Activated T-helper 17 cell treated with anti-CD3 and anti-CD28 coated beads, Interleukin-2, amount 50 U/mL, for 72 hours (primary cell): ENCODE measurements at regions not wholly inside any gene's neighbourhood (a gene's known extent, or its start where the extent isn't known, plus 50 kb on each side); places are given as distances from the start of the nearest gene placed in this dataset.
"Not testable (repeated sequence)": the region's sequence is repeated elsewhere in the genome, so short reads cannot be mapped to it uniquely, and the experiment has no call there.

Experiments used
- ATAC-seq: fragments of 150-1000 bp; cut with Tn5 transposase; replicated peaks from 2 replicates; pipeline ENCODE4 v1.10.0; 2021; ENCODE audit warnings: mild to moderate bottlenecking, moderate library complexity
- H3K27ac Mint-ChIP-seq: one replicate; pipeline ENCODE4 v1.8.0; 2022; ENCODE audit warnings: mixed read lengths
- H3K27me3 Mint-ChIP-seq: one replicate; pipeline ENCODE4 v1.8.0; 2022; ENCODE audit warnings: mixed read lengths
- H3K36me3 Mint-ChIP-seq: one replicate; pipeline ENCODE4 v1.8.0; 2022; ENCODE audit warnings: low read depth, mild to moderate bottlenecking, mixed read lengths
- H3K4me1 Mint-ChIP-seq: one replicate; pipeline ENCODE4 v1.8.0; 2022; ENCODE audit warnings: mixed read lengths
- H3K4me3 Mint-ChIP-seq: one replicate; pipeline ENCODE4 v1.8.0; 2022; ENCODE audit warnings: mild to moderate bottlenecking, mixed read lengths
- H3K9me3 Mint-ChIP-seq: one replicate; pipeline ENCODE4 v1.8.0; 2022; ENCODE audit warnings: mixed read lengths

GRCh38 chr7:42575171-42575570 lies 336.7 kb downstream of the C7orf25 start:
- no peaks in the 10 kb centered on the region for H3K4me1 Mint-ChIP-seq
- H3K27ac Mint-ChIP-seq: no peak overlapping the region
- ATAC-seq: no peak
- H3K36me3 Mint-ChIP-seq: no peaks in the 10 kb centered on the region
- no peak overlapping the region for H3K4me3 Mint-ChIP-seq
- H3K9me3 Mint-ChIP-seq: peaks cover 19% of the 10 kb centered on the region
- H3K27me3 Mint-ChIP-seq: no peaks in the 10 kb centered on the region

- Mint-ChIP-seq H3K27ac (no peak overlapping the region), H3K4me1 (no peaks in the 10 kb centered on the region), H3K4me3 (no peak overlapping the region), H3K9me3 (peaks cover 16% of the 10 kb centered on the region), H3K36me3 (no peaks in the 10 kb centered on the region), H3K27me3 (no peaks in the 10 kb centered on the region)
- ATAC-seq: no peak
Measured at GRCh38 chr7:42574685-42575084, 337.2 kb downstream of the C7orf25 start.

- Mint-ChIP-seq H3K4me1 (no peaks in the 10 kb centered on the region), H3K36me3 (no peaks in the 10 kb centered on the region), H3K4me3 (no peak overlapping the region)
Measured at GRCh38 chr7:42573881-42574672, 337.1 kb upstream of the GLI3 start.

GRCh38 chr7:42572561-42572960 lies 335.6 kb upstream of the GLI3 start:
- Mint-ChIP-seq H3K4me3 (no peak overlapping the region), H3K9me3 (peaks cover 14% of the 10 kb centered on the region), H3K27me3 (peaks cover 3% of the 10 kb centered on the region), H3K27ac (no peak overlapping the region), H3K36me3 (no peaks in the 10 kb centered on the region), H3K4me1 (no peaks in the 10 kb centered on the region)
- no peak for ATAC-seq

More at GRCh38 chr7:42573881-42574672, 337.1 kb upstream of the GLI3 start:
- no peak overlapping the region for H3K27ac Mint-ChIP-seq
- H3K27me3 Mint-ChIP-seq: peaks cover 3% of the 10 kb centered on the region
- no peak for ATAC-seq
- peaks cover 14% of the 10 kb centered on the region for H3K9me3 Mint-ChIP-seq

- Mint-ChIP-seq H3K27ac (no peak overlapping the region), H3K4me1 (no peaks in the 10 kb centered on the region), H3K9me3 (peaks cover 14% of the 10 kb centered on the region), H3K4me3 (no peak overlapping the region), H3K36me3 (no peaks in the 10 kb centered on the region), H3K27me3 (peaks cover 3% of the 10 kb centered on the region)
- no peak for ATAC-seq
Measured at GRCh38 chr7:42572056-42572455, 335.0 kb upstream of the GLI3 start.

GRCh38 chr7:42570944-42571343 lies 333.9 kb upstream of the GLI3 start:
- Mint-ChIP-seq H3K36me3 (no peaks in the 10 kb centered on the region), H3K27ac (no peak overlapping the region), H3K4me1 (no peaks in the 10 kb centered on the region), H3K9me3 (peaks cover 14% of the 10 kb centered on the region), H3K4me3 (no peak overlapping the region), H3K27me3 (peaks cover 3% of the 10 kb centered on the region)
- ATAC-seq: no peak

GRCh38 chr7:42567051-42567450 lies 330.0 kb upstream of the GLI3 start:
- Mint-ChIP-seq H3K9me3 (peaks cover 17% of the 10 kb centered on the region), H3K4me3 (no peak overlapping the region), H3K36me3 (no peaks in the 10 kb centered on the region), H3K27ac (no peak overlapping the region), H3K27me3 (peaks cover 3% of the 10 kb centered on the region), H3K4me1 (no peaks in the 10 kb centered on the region)
- no peak for ATAC-seq

GRCh38 chr7:42561797-42562196 lies 324.8 kb upstream of the GLI3 start:
- Mint-ChIP-seq H3K36me3 (no peaks in the 10 kb centered on the region), H3K9me3 (peaks cover 8% of the 10 kb centered on the region)

GRCh38 chr7:42560866-42561265 lies 323.9 kb upstream of the GLI3 start:
- Mint-ChIP-seq H3K4me1 (no peaks in the 10 kb centered on the region), H3K27me3 (no peaks in the 10 kb centered on the region), H3K4me3 (no peak overlapping the region), H3K9me3 (peaks cover 17% of the 10 kb centered on the region), H3K36me3 (no peaks in the 10 kb centered on the region), H3K27ac (no peak overlapping the region)
- ATAC-seq: no peak

More at GRCh38 chr7:42561797-42562196, 324.8 kb upstream of the GLI3 start:
- ATAC-seq: no peak
- Mint-ChIP-seq H3K27ac (no peak overlapping the region), H3K4me3 (no peak overlapping the region), H3K27me3 (no peaks in the 10 kb centered on the region), H3K4me1 (no peaks in the 10 kb centered on the region)

GRCh38 chr7:42554932-42555331 lies 317.9 kb upstream of the GLI3 start:
- not testable (repeated sequence) for ATAC-seq, H3K4me3 Mint-ChIP-seq, H3K27me3 Mint-ChIP-seq, H3K36me3 Mint-ChIP-seq, H3K4me1 Mint-ChIP-seq, H3K27ac Mint-ChIP-seq
- H3K9me3 Mint-ChIP-seq: peaks cover 17% of the 10 kb centered on the region

- H3K27ac Mint-ChIP-seq: no peak overlapping the region
- no peak for ATAC-seq
- H3K9me3 Mint-ChIP-seq: peaks cover 17% of the 10 kb centered on the region
Measured at GRCh38 chr7:42552227-42552626, 315.2 kb upstream of the GLI3 start.

GRCh38 chr7:42550706-42551470 lies 313.9 kb upstream of the GLI3 start:
- no peak for ATAC-seq
- Mint-ChIP-seq H3K27ac (no peak overlapping the region), H3K36me3 (no peaks in the 10 kb centered on the region), H3K27me3 (no peaks in the 10 kb centered on the region), H3K4me1 (no peaks in the 10 kb centered on the region), H3K9me3 (peaks cover 7% of the 10 kb centered on the region), H3K4me3 (no peak overlapping the region)

More at GRCh38 chr7:42552227-42552626, 315.2 kb upstream of the GLI3 start:
- Mint-ChIP-seq H3K27me3 (no peaks in the 10 kb centered on the region), H3K4me1 (no peaks in the 10 kb centered on the region), H3K36me3 (no peaks in the 10 kb centered on the region), H3K4me3 (no peak overlapping the region)

- H3K36me3 Mint-ChIP-seq: no peaks in the 10 kb centered on the region
- H3K27me3 Mint-ChIP-seq: no peaks in the 10 kb centered on the region
- peaks cover 4% of the 10 kb centered on the region for H3K9me3 Mint-ChIP-seq
- H3K27ac Mint-ChIP-seq: no peak overlapping the region
- H3K4me1 Mint-ChIP-seq: no peaks in the 10 kb centered on the region
- no peak overlapping the region for H3K4me3 Mint-ChIP-seq
- no peak for ATAC-seq
Measured at GRCh38 chr7:42549866-42550485, 313.0 kb upstream of the GLI3 start.

GRCh38 chr7:42548816-42549611 lies 312.0 kb upstream of the GLI3 start:
- no peak for ATAC-seq
- Mint-ChIP-seq H3K27ac (no peak overlapping the region), H3K4me3 (no peak overlapping the region), H3K9me3 (peaks cover 2% of the 10 kb centered on the region), H3K27me3 (no peaks in the 10 kb centered on the region), H3K4me1 (no peaks in the 10 kb centered on the region), H3K36me3 (no peaks in the 10 kb centered on the region)
